MM.1S (cell line): ENCODE measurements at regions not wholly inside any gene's neighbourhood (a gene's known extent, or its start where the extent isn't known, plus 50 kb on each side); places are given as distances from the start of the nearest gene placed in this dataset.

ENCODE experiments used
- EZH2 ChIP-seq: fragments of 300-600 bp; sonication (generic); optimal IDR thresholded peaks from 2 replicates; pipeline ENCODE3; 2017; ENCODE audit warnings: low read depth, mild to moderate bottlenecking, antibody characterized with exemption, low read length, mixed read lengths
- EZH2phosphoT487 ChIP-seq: fragments of 300-600 bp; sonication (generic); IDR thresholded peaks from 2 replicates; pipeline ENCODE4 v1.6.1; 2018; ENCODE audit warnings: antibody characterized with exemption, low read length
- TF ChIP-seq, protein P1 (sequence below): fragments of 300-600 bp; sonication (generic); IDR thresholded peaks from 2 replicates; pipeline ENCODE4 v1.5.1; 2016; ENCODE audit warnings: antibody characterized with exemption, low read length, mixed read lengths

DNA sequence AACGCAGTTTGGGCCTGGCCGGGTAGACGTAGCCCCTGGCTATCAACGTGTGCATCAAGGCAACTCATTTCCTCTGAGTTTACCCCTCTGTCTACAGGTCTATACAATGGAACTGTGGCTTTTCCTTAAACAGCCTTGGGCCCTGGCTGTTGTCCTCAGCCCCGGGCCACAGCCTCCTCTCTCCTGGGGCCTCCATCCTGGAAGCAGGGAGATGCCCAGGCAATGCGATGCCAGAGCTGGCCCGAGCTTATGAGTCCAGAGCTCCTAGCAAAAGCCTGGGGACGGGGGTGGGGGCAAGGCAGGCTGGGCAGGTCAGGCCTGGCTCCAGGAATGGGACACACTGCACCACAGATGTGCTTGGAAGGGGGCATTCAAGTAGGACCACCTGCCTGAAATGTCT, 89.6 kb upstream of the SMNDC1 start:
- TF ChIP-seq EZH2 (no peak), EZH2phosphoT487 (no peak)
- TF ChIP-seq, protein P1, sequence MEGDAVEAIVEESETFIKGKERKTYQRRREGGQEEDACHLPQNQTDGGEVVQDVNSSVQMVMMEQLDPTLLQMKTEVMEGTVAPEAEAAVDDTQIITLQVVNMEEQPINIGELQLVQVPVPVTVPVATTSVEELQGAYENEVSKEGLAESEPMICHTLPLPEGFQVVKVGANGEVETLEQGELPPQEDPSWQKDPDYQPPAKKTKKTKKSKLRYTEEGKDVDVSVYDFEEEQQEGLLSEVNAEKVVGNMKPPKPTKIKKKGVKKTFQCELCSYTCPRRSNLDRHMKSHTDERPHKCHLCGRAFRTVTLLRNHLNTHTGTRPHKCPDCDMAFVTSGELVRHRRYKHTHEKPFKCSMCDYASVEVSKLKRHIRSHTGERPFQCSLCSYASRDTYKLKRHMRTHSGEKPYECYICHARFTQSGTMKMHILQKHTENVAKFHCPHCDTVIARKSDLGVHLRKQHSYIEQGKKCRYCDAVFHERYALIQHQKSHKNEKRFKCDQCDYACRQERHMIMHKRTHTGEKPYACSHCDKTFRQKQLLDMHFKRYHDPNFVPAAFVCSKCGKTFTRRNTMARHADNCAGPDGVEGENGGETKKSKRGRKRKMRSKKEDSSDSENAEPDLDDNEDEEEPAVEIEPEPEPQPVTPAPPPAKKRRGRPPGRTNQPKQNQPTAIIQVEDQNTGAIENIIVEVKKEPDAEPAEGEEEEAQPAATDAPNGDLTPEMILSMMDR: no peak
